ENCODE measurements at regions not wholly inside any gene's neighbourhood (a gene's known extent, or its start where the extent isn't known, plus 50 kb on each side); places are given as distances from the start of the nearest gene placed in this dataset.
"Not testable (repeated sequence)": the region's sequence is repeated elsewhere in the genome, so short reads cannot be mapped to it uniquely, and the experiment has no call there.

- no peak for DNase-seq (ENCODE audit: low spot score)
Observed at GRCh38 chr15:70398694-70399093, 301.0 kb upstream of the TLE3 start.

- DNase-seq (ENCODE audit: low spot score): no peak
Observed at GRCh38 chr15:70396807-70397206, 299.1 kb upstream of the TLE3 start.

GRCh38 chr15:70395164-70395563 is 297.4 kb upstream of the TLE3 start:
- no peak for DNase-seq (ENCODE audit: low spot score)

- DNase-seq (ENCODE audit: low spot score): no peak
Observed at GRCh38 chr15:70390723-70391122, 293.0 kb upstream of the TLE3 start.

GRCh38 chr15:70387993-70388392 is 290.3 kb upstream of the TLE3 start:
- DNase-seq (ENCODE audit: low spot score): no peak

GRCh38 chr15:70387081-70387480 is 289.4 kb upstream of the TLE3 start:
- DNase-seq (ENCODE audit: low spot score): no peak

- no peak for DNase-seq (ENCODE audit: low spot score)
Observed at GRCh38 chr15:70385711-70386110, 288.0 kb upstream of the TLE3 start.

- no peak for DNase-seq (ENCODE audit: low spot score)
Observed at GRCh38 chr15:70385052-70385451, 287.3 kb upstream of the TLE3 start.

GRCh38 chr15:70383856-70384255 is 286.1 kb upstream of the TLE3 start:
- DNase-seq (ENCODE audit: low spot score): no peak

GRCh38 chr15:70382762-70383458 is 285.2 kb upstream of the TLE3 start:
- no peak for DNase-seq (ENCODE audit: low spot score)

GRCh38 chr15:70382009-70382749 is 284.5 kb upstream of the TLE3 start:
- DNase-seq (ENCODE audit: low spot score): no peak

GRCh38 chr15:70379938-70380883 is 282.5 kb upstream of the TLE3 start:
- DNase-seq (ENCODE audit: low spot score): no peak

GRCh38 chr15:70379134-70379533 is 281.4 kb upstream of the TLE3 start:
- DNase-seq (ENCODE audit: low spot score): no peak

- no peak for DNase-seq (ENCODE audit: low spot score)
Observed at GRCh38 chr15:70378126-70379031, 280.7 kb upstream of the TLE3 start.

GRCh38 chr15:70376929-70377691 is 279.4 kb upstream of the TLE3 start:
- no peak for DNase-seq (ENCODE audit: low spot score)

- DNase-seq (ENCODE audit: low spot score): no peak
Observed at GRCh38 chr15:70376031-70376928, 278.6 kb upstream of the TLE3 start.

- no peak for DNase-seq (ENCODE audit: low spot score)
Observed at GRCh38 chr15:70375586-70375985, 277.9 kb upstream of the TLE3 start.

- no peak for DNase-seq (ENCODE audit: low spot score)
Observed at GRCh38 chr15:70375006-70375431, 277.3 kb upstream of the TLE3 start.

- no peak for DNase-seq (ENCODE audit: low spot score)
Observed at GRCh38 chr15:70374096-70374495, 276.4 kb upstream of the TLE3 start.

- not testable (repeated sequence) for DNase-seq (ENCODE audit: low spot score)
Observed at GRCh38 chr15:70373439-70373838, 275.7 kb upstream of the TLE3 start.
